ENCODE measurements at regions not wholly inside any gene's neighbourhood (a gene's known extent, or its start where the extent isn't known, plus 50 kb on each side); places are given as distances from the start of the nearest gene placed in this dataset.

DNA sequence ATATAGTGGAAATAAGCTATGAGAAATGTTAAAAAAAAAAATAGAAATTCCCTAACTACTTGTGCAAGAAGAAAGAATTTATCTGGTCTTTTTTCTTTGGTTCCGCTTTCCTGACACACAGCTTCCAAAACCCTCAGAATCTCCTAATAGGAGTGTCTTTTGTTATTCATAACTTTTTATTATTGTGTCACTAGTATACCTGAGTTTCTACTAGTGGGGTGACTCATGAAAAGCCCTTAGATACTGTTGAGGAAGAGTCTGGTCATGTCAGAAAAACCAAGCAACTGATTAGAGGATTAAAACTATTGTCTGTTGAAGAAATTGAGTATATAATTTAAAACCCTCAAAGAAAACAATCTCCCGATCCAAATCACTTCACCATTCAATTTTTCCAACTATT, 152.8 kb upstream of the IFNE start:
- no peaks in the 10 kb centered on the region for H3K9me3 ChIP-seq (ENCODE audit: low read length)
- DNase-seq (ENCODE audit: low spot score) (no peak), ATAC-seq (no peak), FAIRE-seq (no peak)
- ChIA-PET CTCF (ENCODE audit: low intra/inter-chr PET ratio, low total read pairs) (no interaction called here), POLR2A (no interaction called here)
- no peaks in the 10 kb centered on the region for H3K4me1 ChIP-seq (ENCODE audit: insufficient read depth, low read length)
- no peak overlapping the region for H3K27ac ChIP-seq (ENCODE audit: extremely low read length, insufficient read depth, low read length)
- no peak overlapping the region for H3K9ac ChIP-seq (ENCODE audit: insufficient read depth, low read depth, low read length)
- BruUV-seq (replicated peaks) = no TSS peak
- intact Hi-C loops (cut with micrococcal nuclease; ENCODE audit: unreplicated experiment) (no loop called here), in situ Hi-C loops (cut with HindIII; ENCODE audit: extremely low pct_ligation_motif_present, low pct_unique_long_range_greater_than_20kb) (no loop called here)
- no peaks in the 10 kb centered on the region for H3K27me3 ChIP-seq (ENCODE audit: control insufficient read depth in 1 of 2, insufficient read depth in 2 of 2, low read length in 2 of 2)
- H3K4me3 ChIP-seq (replicated peaks in 1 of 3; ENCODE audit: insufficient read depth in 1 of 3, low read depth in 2 of 3, low read length in 3 of 3) = no peak overlapping the region
- H3K79me2 ChIP-seq (ENCODE audit: insufficient read depth, low read length) = no peaks in the 10 kb centered on the region
- H2AFZ ChIP-seq (ENCODE audit: low read length) = no peak overlapping the region
- no peaks in the 10 kb centered on the region for H4K20me1 ChIP-seq (ENCODE audit: insufficient read depth, low read length)
- no peak for TF ChIP-seq SMARCC2 (IDR thresholded peaks at IDR 0.05)
- 5% methylated on average over 2 of the region's 2 CpGs for WGBS (ENCODE audit: low lambda C conversion rate)
- no peak overlapping the region for H3K4me2 ChIP-seq (ENCODE audit: low read depth, low read length)
- no peaks in the 10 kb centered on the region for H3K36me3 ChIP-seq (replicated peaks in 1 of 2; ENCODE audit: control insufficient read depth in 1 of 2, insufficient read depth in 2 of 2, low read length in 2 of 2)

DNA sequence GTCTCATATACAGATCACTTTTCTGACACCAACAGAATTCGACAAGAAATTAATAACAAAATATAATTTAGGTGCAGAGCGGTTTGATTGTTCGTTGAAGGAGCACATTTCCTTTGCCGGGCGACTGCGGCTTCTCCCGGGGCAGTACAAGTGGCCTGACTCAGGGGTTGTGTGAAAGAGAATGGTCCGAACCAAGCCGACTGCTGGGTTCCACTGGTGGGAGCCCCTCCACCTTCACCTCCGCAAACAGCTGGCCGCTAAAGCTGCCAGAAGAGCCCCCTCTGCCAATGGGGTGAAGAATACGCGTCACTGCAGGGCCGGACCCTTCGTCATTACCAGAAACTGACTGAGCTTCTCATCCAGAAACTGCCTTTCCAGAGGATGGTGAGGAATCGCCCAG, 156.0 kb upstream of the IFNE start:
- no peak overlapping the region for H2AFZ ChIP-seq (ENCODE audit: low read length)
- H3K9me3 ChIP-seq (ENCODE audit: low read length) = no peaks in the 10 kb centered on the region
- ATAC-seq (no peak), DNase-seq (ENCODE audit: low spot score) (no peak), FAIRE-seq (no peak)
- H3K27ac ChIP-seq (ENCODE audit: extremely low read length, insufficient read depth, low read length) = no peak overlapping the region
- no peaks in the 10 kb centered on the region for H4K20me1 ChIP-seq (ENCODE audit: insufficient read depth, low read length)
- H3K4me1 ChIP-seq (ENCODE audit: insufficient read depth, low read length) = no peaks in the 10 kb centered on the region
- TF ChIP-seq, protein P1, sequence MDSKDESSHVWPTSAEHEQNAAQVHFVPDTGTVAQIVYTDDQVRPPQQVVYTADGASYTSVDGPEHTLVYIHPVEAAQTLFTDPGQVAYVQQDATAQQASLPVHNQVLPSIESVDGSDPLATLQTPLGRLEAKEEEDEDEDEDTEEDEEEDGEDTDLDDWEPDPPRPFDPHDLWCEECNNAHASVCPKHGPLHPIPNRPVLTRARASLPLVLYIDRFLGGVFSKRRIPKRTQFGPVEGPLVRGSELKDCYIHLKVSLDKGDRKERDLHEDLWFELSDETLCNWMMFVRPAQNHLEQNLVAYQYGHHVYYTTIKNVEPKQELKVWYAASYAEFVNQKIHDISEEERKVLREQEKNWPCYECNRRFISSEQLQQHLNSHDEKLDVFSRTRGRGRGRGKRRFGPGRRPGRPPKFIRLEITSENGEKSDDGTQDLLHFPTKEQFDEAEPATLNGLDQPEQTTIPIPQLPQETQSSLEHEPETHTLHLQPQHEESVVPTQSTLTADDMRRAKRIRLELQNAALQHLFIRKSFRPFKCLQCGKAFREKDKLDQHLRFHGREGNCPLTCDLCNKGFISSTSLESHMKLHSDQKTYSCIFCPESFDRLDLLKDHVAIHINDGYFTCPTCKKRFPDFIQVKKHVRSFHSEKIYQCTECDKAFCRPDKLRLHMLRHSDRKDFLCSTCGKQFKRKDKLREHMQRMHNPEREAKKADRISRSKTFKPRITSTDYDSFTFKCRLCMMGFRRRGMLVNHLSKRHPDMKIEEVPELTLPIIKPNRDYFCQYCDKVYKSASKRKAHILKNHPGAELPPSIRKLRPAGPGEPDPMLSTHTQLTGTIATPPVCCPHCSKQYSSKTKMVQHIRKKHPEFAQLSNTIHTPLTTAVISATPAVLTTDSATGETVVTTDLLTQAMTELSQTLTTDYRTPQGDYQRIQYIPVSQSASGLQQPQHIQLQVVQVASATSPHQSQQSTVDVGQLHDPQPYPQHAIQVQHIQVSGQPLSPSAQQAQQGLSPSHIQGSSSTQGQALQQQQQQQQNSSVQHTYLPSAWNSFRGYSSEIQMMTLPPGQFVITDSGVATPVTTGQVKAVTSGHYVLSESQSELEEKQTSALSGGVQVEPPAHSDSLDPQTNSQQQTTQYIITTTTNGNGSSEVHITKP (CRISPR knock-in tag; IDR thresholded peaks at IDR 0.05; ENCODE audit: low read depth) = no peak
- no peak for TF ChIP-seq ETV5 (CRISPR knock-in tag; IDR thresholded peaks at IDR 0.05; ENCODE audit: borderline replicate concordance)
- TF ChIP-seq ZNF792 (CRISPR knock-in tag; IDR thresholded peaks at IDR 0.05) = no peak
- H3K9ac ChIP-seq (ENCODE audit: insufficient read depth, low read depth, low read length) = no peak overlapping the region
- POLR2A ChIA-PET = no interaction called here
- intact Hi-C loops (cut with micrococcal nuclease; ENCODE audit: unreplicated experiment) = no loop called here
- no peaks in the 10 kb centered on the region for H3K36me3 ChIP-seq (replicated peaks in 1 of 2; ENCODE audit: control insufficient read depth in 1 of 2, insufficient read depth in 2 of 2, low read length in 2 of 2)
- no peaks in the 10 kb centered on the region for H3K27me3 ChIP-seq (ENCODE audit: control insufficient read depth in 1 of 2, insufficient read depth in 2 of 2, low read length in 2 of 2)
- no TSS peak for BruUV-seq (replicated peaks)
- 46% methylated on average over 8 of the region's 16 CpGs for WGBS (ENCODE audit: low lambda C conversion rate)
- H3K4me2 ChIP-seq (ENCODE audit: low read depth, low read length) = no peak overlapping the region
- H3K4me3 ChIP-seq (replicated peaks in 1 of 3; ENCODE audit: insufficient read depth in 1 of 3, low read depth in 2 of 3, low read length in 3 of 3) = no peak overlapping the region
- CTCF ChIA-PET (ENCODE audit: low intra/inter-chr PET ratio, low total read pairs) = no interaction called here
- in situ Hi-C loops (cut with HindIII; ENCODE audit: extremely low pct_ligation_motif_present, low pct_unique_long_range_greater_than_20kb) = no loop called here
- H3K79me2 ChIP-seq (ENCODE audit: insufficient read depth, low read length) = no peaks in the 10 kb centered on the region

All from HepG2 (cell line).